Suprapubic skin (tissue), 4 donors: ENCODE measurements at regions not wholly inside any gene's neighbourhood (a gene's known extent, or its start where the extent isn't known, plus 50 kb on each side); places are given as distances from the start of the nearest gene placed in this dataset.

Experiments used
- CTCF ChIP-seq, 2 donors: fragments of 200-600 bp in 1 of 2; fragments of 450-650 bp in 1 of 2; sonication (generic) in 1 of 2; IDR thresholded peaks; one replicate each; pipeline ENCODE4 v1.5.1; 2016 to 2019; ENCODE audit warnings: antibody characterized with exemption in 2 of 2, mild to moderate bottlenecking in 1 of 2, moderate library complexity in 1 of 2
- EP300 ChIP-seq: sonication (generic); formaldehyde crosslinking; IDR thresholded peaks from one replicate; pipeline ENCODE4 v1.6.1; 2017; ENCODE audit warnings: antibody characterized with exemption
- POLR2A ChIP-seq, 2 donors: fragments of 450-650 bp; IDR thresholded peaks; one replicate each; pipeline ENCODE4 v1.6.1; 2017; ENCODE audit warnings: antibody characterized with exemption in 2 of 2, mild to moderate bottlenecking in 2 of 2, moderate library complexity in 2 of 2
- POLR2AphosphoS5 ChIP-seq, 3 donors: sonication (generic); formaldehyde crosslinking; IDR thresholded peaks; one replicate each; pipeline ENCODE4 v1.6.1; 2017; ENCODE audit warnings: antibody characterized with exemption in 3 of 3

GRCh38 chr13:59121507-59121906 is 1042.2 kb downstream of the DIAPH3 start:
- no peak for TF ChIP-seq CTCF (IDR thresholded peaks at IDR 0.05)
- TF ChIP-seq POLR2A (IDR thresholded peaks at IDR 0.05) = no peak
- no peak for TF ChIP-seq POLR2AphosphoS5 (IDR thresholded peaks at IDR 0.05)
- TF ChIP-seq EP300 = no peak
